SK-N-SH (cell line): ENCODE measurements at regions not wholly inside any gene's neighbourhood (a gene's known extent, or its start where the extent isn't known, plus 50 kb on each side); places are given as distances from the start of the nearest gene placed in this dataset.

Experiments used
- CTCF ChIP-seq: fragments of 200-600 bp; sonication (generic); IDR thresholded peaks from 2 replicates; pipeline ENCODE4 v1.6.1; 2017; ENCODE audit warnings: antibody characterized with exemption, mild to moderate bottlenecking, moderate library complexity
- FOXJ3 ChIP-seq: sonication (generic); formaldehyde crosslinking; IDR thresholded peaks from 2 replicates; pipeline ENCODE4 v1.5.1; 2020; ENCODE audit warnings: mild to moderate bottlenecking, missing genetic modification reagents
- GABPA ChIP-seq: IDR thresholded peaks from 2 replicates; pipeline ENCODE4 v1.4.0; 2012; ENCODE audit warnings: low read depth, mild to moderate bottlenecking
- JUND ChIP-seq: IDR thresholded peaks from 2 replicates; pipeline ENCODE4 v1.4.0; 2012
- MAX ChIP-seq: IDR thresholded peaks from 2 replicates; pipeline ENCODE4 v1.4.0; 2012; ENCODE audit warnings: low read depth
- MEF2A ChIP-seq: IDR thresholded peaks from 2 replicates; pipeline ENCODE4 v1.4.0; 2012; ENCODE audit warnings: low read depth, borderline replicate concordance
- PBX3 ChIP-seq: IDR thresholded peaks from 2 replicates; pipeline ENCODE4; 2012
- POLR2AphosphoS5 ChIP-seq: IDR thresholded peaks from 2 replicates; pipeline ENCODE4 v1.6.1; 2012; ENCODE audit warnings: low read depth, low read length
- RAD21 ChIP-seq: IDR thresholded peaks from 2 replicates; pipeline ENCODE4 v1.6.1; 2012; ENCODE audit warnings: mild to moderate bottlenecking, low read length
- SIN3A ChIP-seq: IDR thresholded peaks from 2 replicates; pipeline ENCODE4 v1.6.1; 2012; ENCODE audit warnings: low read depth, mild to moderate bottlenecking, low read length, moderate library complexity, borderline replicate concordance
- TEAD4 ChIP-seq: IDR thresholded peaks from 2 replicates; pipeline ENCODE4 v1.4.0; 2012; ENCODE audit warnings: mild to moderate bottlenecking, borderline replicate concordance; ENCODE audit not compliant: insufficient read depth

- TF ChIP-seq FOXJ3 (CRISPR knock-in tag) (no peak), GABPA (no peak), POLR2AphosphoS5 (no peak), CTCF (no peak), SIN3A (no peak), RAD21 (no peak), PBX3 (no peak), JUND (no peak), MEF2A (no peak), MAX (no peak), TEAD4 (no peak)
Measured at GRCh38 chr10:34918776-34919315, 103.8 kb upstream of the PARD3 start.
